ENCODE measurements at regions not wholly inside any gene's neighbourhood (a gene's known extent, or its start where the extent isn't known, plus 50 kb on each side); places are given as distances from the start of the nearest gene placed in this dataset.

DNA sequence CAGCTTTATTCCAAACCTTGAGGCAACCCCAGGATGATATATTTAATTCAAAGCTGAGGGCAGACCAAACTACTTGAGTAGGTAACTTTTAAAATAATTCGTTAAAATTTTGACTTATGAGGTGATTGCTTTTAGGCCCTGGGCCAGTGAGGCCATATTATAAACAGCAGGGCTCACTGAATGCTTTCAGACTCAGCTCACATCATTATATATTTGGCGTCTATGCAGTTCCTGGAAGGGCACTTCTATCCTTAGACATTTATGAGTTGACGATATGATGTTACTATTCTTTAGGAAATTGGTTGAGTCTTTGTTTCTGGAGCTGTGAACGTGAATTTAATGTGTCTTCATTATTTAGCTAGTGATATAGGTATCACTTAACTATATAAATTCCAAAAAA, 400.1 kb downstream of the PDHA2 start:
- H3K4me3 ChIP-seq (ENCODE audit: low read length), result no peak overlapping the region
- no peak for DNase-seq (ENCODE audit: low read depth)
- TF ChIP-seq, protein P1, sequence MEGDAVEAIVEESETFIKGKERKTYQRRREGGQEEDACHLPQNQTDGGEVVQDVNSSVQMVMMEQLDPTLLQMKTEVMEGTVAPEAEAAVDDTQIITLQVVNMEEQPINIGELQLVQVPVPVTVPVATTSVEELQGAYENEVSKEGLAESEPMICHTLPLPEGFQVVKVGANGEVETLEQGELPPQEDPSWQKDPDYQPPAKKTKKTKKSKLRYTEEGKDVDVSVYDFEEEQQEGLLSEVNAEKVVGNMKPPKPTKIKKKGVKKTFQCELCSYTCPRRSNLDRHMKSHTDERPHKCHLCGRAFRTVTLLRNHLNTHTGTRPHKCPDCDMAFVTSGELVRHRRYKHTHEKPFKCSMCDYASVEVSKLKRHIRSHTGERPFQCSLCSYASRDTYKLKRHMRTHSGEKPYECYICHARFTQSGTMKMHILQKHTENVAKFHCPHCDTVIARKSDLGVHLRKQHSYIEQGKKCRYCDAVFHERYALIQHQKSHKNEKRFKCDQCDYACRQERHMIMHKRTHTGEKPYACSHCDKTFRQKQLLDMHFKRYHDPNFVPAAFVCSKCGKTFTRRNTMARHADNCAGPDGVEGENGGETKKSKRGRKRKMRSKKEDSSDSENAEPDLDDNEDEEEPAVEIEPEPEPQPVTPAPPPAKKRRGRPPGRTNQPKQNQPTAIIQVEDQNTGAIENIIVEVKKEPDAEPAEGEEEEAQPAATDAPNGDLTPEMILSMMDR (IDR thresholded peaks at IDR 0.05; ENCODE audit: insufficient read depth, low read depth, low read length, missing control alignments), result no peak

DNA sequence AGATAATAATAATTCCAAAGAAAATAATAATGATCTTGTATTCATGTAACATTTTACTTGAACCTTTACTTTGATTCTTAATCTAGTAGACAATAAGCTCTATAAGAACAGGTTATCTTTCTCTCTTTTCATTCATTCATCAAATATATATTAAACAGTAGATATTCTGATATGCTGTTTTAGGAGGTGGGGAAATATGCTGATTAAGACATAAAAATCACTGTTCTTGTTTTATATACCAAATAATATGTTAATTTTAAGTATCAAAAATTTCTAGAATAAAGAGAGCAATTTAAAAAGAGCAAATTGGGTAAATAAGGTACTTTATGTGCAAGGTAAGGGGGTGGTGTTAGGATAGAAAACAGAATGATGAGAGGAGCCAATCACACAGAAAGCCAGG, 401.9 kb downstream of the PDHA2 start:
- DNase-seq (ENCODE audit: low read depth), result no peak
- no peak overlapping the region for H3K4me3 ChIP-seq (ENCODE audit: low read length)
- TF ChIP-seq, protein P1 (IDR thresholded peaks at IDR 0.05; ENCODE audit: insufficient read depth, low read depth, low read length, missing control alignments), result no peak

DNA sequence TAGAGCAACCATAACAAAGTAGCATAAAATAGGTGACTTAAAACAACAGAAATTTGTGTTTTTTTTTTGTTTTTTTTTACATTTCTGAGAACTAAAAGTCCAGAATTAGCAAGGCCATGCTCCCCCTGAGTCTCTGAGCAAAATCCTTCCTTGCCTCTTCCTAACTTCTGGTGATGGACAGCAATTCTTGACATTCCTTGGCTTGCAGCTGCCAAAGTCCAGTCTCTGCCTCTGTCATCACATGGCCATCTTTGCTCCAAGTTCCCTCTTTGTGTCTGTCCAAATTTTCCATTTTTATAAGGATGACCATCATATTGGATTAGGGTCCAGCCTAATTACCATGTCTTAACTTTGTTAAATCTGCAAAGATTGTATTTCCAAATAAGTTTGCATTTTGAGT, 407.2 kb downstream of the PDHA2 start:
- H3K4me3 ChIP-seq (ENCODE audit: low read length), result no peak overlapping the region
- no peak for DNase-seq (ENCODE audit: low read depth)
- TF ChIP-seq, protein P1 (IDR thresholded peaks at IDR 0.05; ENCODE audit: insufficient read depth, low read depth, low read length, missing control alignments), result no peak

DNA sequence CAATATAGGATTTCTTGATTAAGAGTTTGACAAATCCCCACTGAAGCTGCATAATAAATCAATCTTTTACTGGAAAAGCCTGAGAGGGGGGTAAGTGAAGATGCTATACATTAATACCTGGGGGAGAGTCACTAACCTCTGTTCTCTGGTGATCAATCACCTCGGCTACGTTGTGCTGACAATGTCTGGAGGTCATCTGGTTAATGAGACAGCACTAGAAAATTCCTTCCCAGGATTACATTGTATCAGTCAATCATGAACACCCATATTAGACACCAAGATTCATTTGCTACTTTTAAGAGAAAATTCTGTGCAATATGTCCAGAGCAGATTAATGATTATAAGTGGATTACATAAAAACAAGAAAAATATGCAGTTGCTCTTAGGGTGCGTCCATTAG, 408.3 kb downstream of the PDHA2 start:
- TF ChIP-seq, protein P1 (IDR thresholded peaks at IDR 0.05; ENCODE audit: insufficient read depth, low read depth, low read length, missing control alignments), result no peak
- H3K4me3 ChIP-seq (ENCODE audit: low read length), result no peak overlapping the region
- no peak for DNase-seq (ENCODE audit: low read depth)

DNA sequence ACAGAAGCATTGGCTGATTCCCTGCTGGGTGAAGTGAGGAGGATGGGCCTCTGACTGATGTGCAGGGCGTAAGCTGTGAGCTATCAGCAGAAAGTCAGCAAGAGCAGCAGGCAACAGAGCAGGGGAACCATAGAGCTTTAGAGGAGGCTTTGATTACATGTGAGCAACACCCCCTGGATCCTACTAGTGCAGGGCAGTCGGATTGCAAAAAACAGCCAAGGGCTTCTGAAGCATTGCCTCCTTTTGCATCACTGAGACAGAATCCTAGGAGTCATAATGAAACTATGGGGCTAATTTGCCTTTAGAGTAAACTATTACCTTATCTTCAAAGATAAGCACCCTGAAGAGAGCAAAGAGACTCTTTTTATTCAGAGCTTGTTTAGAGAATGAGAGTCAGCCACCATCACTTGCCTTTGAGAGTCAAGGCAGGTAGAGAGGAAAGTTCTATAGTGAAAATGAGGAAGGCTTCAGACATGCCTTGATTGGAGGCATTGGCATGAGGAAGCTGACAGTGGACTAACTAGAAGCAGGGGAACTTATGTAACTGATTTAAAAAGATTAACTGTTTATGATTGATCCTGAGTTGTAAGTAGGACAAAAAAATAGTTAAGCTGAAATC, 420.3 kb downstream of the PDHA2 start:
- TF ChIP-seq, protein P1 (IDR thresholded peaks at IDR 0.05; ENCODE audit: insufficient read depth, low read depth, low read length, missing control alignments), result no peak
- no peak for DNase-seq (ENCODE audit: low read depth)

DNA sequence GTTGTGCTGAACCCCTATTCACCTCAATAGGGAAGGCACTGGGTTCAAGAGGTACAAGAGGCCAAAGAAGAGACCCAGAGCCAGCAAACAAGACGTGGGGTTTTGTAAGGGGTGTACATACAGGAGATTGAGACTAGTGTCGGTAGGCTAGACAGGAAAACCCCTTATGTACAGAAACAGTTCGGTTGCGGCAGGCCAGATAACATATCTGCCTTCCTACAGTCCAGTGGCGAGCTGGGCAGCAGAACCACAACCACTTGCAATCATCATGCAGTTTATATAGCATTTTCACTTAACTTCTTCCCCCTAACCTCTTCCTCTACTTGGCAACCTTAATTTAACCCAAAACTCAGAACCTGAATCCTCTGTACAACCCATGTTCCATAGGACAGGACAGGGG, 422.2 kb downstream of the PDHA2 start:
- DNase-seq (ENCODE audit: low read depth), result no peak
- TF ChIP-seq, protein P1 (IDR thresholded peaks at IDR 0.05; ENCODE audit: insufficient read depth, low read depth, low read length, missing control alignments), result no peak
- no peak overlapping the region for H3K4me3 ChIP-seq (ENCODE audit: low read length)

More for the DNA sequence above, 420.3 kb downstream of the PDHA2 start:
- H3K4me3 ChIP-seq (ENCODE audit: low read length), result no peak overlapping the region

DNA sequence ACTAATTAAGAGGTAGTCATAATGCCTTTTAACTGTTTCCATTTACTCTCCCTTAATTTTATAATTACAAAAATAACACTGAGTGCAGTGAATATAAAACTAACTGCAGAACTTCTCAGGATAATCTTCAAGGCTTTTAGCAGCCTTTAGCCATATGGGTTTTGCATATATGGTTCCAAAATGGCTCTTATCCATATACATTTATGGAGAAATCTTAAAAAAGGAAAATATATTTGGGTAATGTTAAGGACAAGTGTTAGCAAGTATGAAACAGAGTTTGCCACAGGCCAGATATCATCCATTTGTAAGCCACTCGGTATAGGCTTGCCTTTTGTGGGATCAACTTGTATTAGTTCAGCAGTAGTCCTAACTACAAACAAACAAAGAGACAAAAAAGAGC, 423.4 kb downstream of the PDHA2 start:
- TF ChIP-seq, protein P1 (IDR thresholded peaks at IDR 0.05; ENCODE audit: insufficient read depth, low read depth, low read length, missing control alignments), result no peak
- no peak overlapping the region for H3K4me3 ChIP-seq (ENCODE audit: low read length)
- no peak for DNase-seq (ENCODE audit: low read depth)

Data from epithelial cell of esophagus (primary cell).